Breast epithelium (tissue), 3 donors: ENCODE measurements at regions not wholly inside any gene's neighbourhood (a gene's known extent, or its start where the extent isn't known, plus 50 kb on each side); places are given as distances from the start of the nearest gene placed in this dataset.

ENCODE experiments used
- POLR2A ChIP-seq: fragments of 450-650 bp; IDR thresholded peaks from one replicate; pipeline ENCODE4 v1.6.1; 2016; ENCODE audit warnings: antibody characterized with exemption, mild to moderate bottlenecking, moderate library complexity
- POLR2AphosphoS5 ChIP-seq, 3 donors: sonication (generic); formaldehyde crosslinking; IDR thresholded peaks; one replicate each; pipeline ENCODE4 v1.6.1; 2017; ENCODE audit warnings: antibody characterized with exemption in 3 of 3
- TF ChIP-seq, protein P1 (sequence below), 3 donors: fragments of 450-650 bp; IDR thresholded peaks; one replicate each; pipeline ENCODE4 v1.5.1; 2016 to 2017; ENCODE audit warnings: antibody characterized with exemption in 3 of 3, mild to moderate bottlenecking in 3 of 3, moderate library complexity in 3 of 3

DNA sequence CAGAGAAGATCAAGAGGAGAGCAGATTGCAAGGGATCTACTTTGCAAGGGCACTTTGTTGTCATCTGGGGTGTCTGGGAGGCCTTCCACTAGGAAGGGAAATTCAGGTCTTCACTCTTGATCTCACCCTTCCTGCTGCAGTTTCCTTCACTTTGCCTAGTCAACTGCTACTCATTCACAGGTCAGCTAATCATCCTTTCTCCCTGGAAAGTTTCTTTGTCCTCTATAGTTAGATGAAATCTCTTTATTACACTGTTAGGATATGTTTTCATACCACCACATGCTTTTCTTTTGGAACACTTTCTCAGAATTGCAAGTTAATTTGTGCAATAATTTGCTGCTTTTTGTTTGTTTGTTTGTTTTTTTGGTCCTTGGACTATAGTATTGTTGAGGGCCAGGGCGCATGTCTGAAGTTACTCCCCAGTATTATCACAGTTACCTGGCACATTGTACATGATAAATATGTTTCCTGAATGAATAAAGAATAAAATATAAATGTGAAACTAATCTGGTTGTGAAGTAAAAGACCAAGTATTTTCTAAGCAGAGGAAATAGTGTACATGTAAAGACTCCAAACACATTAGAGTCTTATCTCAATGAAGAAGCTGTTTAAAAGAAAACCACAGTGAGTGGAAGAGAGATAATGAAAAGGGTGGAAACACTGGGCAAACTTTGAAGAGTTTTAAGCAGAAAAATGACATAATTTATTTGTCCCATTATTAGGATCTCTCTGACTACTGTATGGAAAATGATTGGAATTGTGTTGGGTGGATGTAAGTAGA lies 139.9 kb upstream of the DGKB start:
- TF ChIP-seq POLR2AphosphoS5 (IDR thresholded peaks at IDR 0.05) (no peak), POLR2A (no peak)
- TF ChIP-seq, protein P1, sequence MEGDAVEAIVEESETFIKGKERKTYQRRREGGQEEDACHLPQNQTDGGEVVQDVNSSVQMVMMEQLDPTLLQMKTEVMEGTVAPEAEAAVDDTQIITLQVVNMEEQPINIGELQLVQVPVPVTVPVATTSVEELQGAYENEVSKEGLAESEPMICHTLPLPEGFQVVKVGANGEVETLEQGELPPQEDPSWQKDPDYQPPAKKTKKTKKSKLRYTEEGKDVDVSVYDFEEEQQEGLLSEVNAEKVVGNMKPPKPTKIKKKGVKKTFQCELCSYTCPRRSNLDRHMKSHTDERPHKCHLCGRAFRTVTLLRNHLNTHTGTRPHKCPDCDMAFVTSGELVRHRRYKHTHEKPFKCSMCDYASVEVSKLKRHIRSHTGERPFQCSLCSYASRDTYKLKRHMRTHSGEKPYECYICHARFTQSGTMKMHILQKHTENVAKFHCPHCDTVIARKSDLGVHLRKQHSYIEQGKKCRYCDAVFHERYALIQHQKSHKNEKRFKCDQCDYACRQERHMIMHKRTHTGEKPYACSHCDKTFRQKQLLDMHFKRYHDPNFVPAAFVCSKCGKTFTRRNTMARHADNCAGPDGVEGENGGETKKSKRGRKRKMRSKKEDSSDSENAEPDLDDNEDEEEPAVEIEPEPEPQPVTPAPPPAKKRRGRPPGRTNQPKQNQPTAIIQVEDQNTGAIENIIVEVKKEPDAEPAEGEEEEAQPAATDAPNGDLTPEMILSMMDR (IDR thresholded peaks at IDR 0.05), result no peak
